ENCODE measurements at regions not wholly inside any gene's neighbourhood (a gene's known extent, or its start where the extent isn't known, plus 50 kb on each side); places are given as distances from the start of the nearest gene placed in this dataset.

GRCh38 chr5:8811581-8811980 is 734.3 kb downstream of the SEMA5A start:
- no peak for ATAC-seq
- TF ChIP-seq OSR1 (CRISPR knock-in tag; IDR thresholded peaks at IDR 0.05) (no peak), RARB (CRISPR knock-in tag; IDR thresholded peaks at IDR 0.05) (no peak), ESRRG (CRISPR knock-in tag; IDR thresholded peaks at IDR 0.05) (no peak), GLIS3 (CRISPR knock-in tag; IDR thresholded peaks at IDR 0.05) (no peak), TCF4 (CRISPR knock-in tag; IDR thresholded peaks at IDR 0.05; ENCODE audit: borderline replicate concordance) (no peak), PATZ1 (CRISPR knock-in tag; IDR thresholded peaks at IDR 0.05; ENCODE audit: borderline replicate concordance) (no peak), CSDC2 (CRISPR knock-in tag; IDR thresholded peaks at IDR 0.05) (no peak), ZNF8 (CRISPR knock-in tag; IDR thresholded peaks at IDR 0.05) (no peak), TOX (CRISPR knock-in tag; IDR thresholded peaks at IDR 0.05; ENCODE audit: borderline replicate concordance) (no peak), ZFP30 (CRISPR knock-in tag; IDR thresholded peaks at IDR 0.05) (no peak), SNAI2 (CRISPR knock-in tag; IDR thresholded peaks at IDR 0.05) (no peak), ARNTL (CRISPR knock-in tag; IDR thresholded peaks at IDR 0.05; ENCODE audit: borderline replicate concordance, low read depth) (no peak), PPARA (CRISPR knock-in tag; IDR thresholded peaks at IDR 0.05; ENCODE audit: borderline replicate concordance) (no peak), CSRNP3 (CRISPR knock-in tag; IDR thresholded peaks at IDR 0.05) (no peak), ZNF70 (CRISPR knock-in tag; IDR thresholded peaks at IDR 0.05) (no peak), ZC3H10 (CRISPR knock-in tag; IDR thresholded peaks at IDR 0.05) (no peak), ISL1 (CRISPR knock-in tag; IDR thresholded peaks at IDR 0.05) (no peak), BACH2 (CRISPR knock-in tag; IDR thresholded peaks at IDR 0.05; ENCODE audit: borderline replicate concordance) (no peak), CREB5 (CRISPR knock-in tag; IDR thresholded peaks at IDR 0.05; ENCODE audit: low read depth) (no peak), POU6F1 (CRISPR knock-in tag; IDR thresholded peaks at IDR 0.05; ENCODE audit: borderline replicate concordance, low read depth) (no peak)

GRCh38 chr5:8813180-8813579 is 732.7 kb downstream of the SEMA5A start:
- no peak for TF ChIP-seq ZNF70 (CRISPR knock-in tag; IDR thresholded peaks at IDR 0.05)
- ATAC-seq = no peak

- TF ChIP-seq BACH2 (CRISPR knock-in tag; IDR thresholded peaks at IDR 0.05; ENCODE audit: borderline replicate concordance) = no peak
- no peak for TF ChIP-seq ISL1 (CRISPR knock-in tag; IDR thresholded peaks at IDR 0.05)
- no peak for TF ChIP-seq GLIS3 (CRISPR knock-in tag; IDR thresholded peaks at IDR 0.05)
- no peak for TF ChIP-seq PPARA (CRISPR knock-in tag; IDR thresholded peaks at IDR 0.05; ENCODE audit: borderline replicate concordance)
- ATAC-seq = no peak
These were observed 731.8 kb downstream of the SEMA5A start for GRCh38 chr5:8814105-8814504.

GRCh38 chr5:8824371-8824770 is 721.5 kb downstream of the SEMA5A start:
- no peak for ATAC-seq
- TF ChIP-seq PPARA (CRISPR knock-in tag; IDR thresholded peaks at IDR 0.05; ENCODE audit: borderline replicate concordance) (no peak), POU6F1 (CRISPR knock-in tag; IDR thresholded peaks at IDR 0.05; ENCODE audit: borderline replicate concordance, low read depth) (no peak), TCF4 (CRISPR knock-in tag; IDR thresholded peaks at IDR 0.05; ENCODE audit: borderline replicate concordance) (no peak), ZNF565 (CRISPR knock-in tag; conservative IDR thresholded peaks at IDR 0.05; ENCODE audit: low read depth) (no peak), ZNF8 (CRISPR knock-in tag; IDR thresholded peaks at IDR 0.05) (no peak), ESRRG (CRISPR knock-in tag; IDR thresholded peaks at IDR 0.05) (no peak), CSRNP3 (CRISPR knock-in tag; IDR thresholded peaks at IDR 0.05) (no peak), RARB (CRISPR knock-in tag; IDR thresholded peaks at IDR 0.05) (no peak), ISL1 (CRISPR knock-in tag; IDR thresholded peaks at IDR 0.05) (no peak), SNAI2 (CRISPR knock-in tag; IDR thresholded peaks at IDR 0.05) (no peak), OSR1 (CRISPR knock-in tag; IDR thresholded peaks at IDR 0.05) (no peak)

Measured in SK-N-SH treated with all-trans-retinoic acid at 6 μM for 48 hours (cell line).